K562 (cell line): ENCODE measurements at regions not wholly inside any gene's neighbourhood (a gene's known extent, or its start where the extent isn't known, plus 50 kb on each side); places are given as distances from the start of the nearest gene placed in this dataset.

ENCODE experiments used
- ATAC-seq: fragments of 200-7000 bp; cut with Tn5 transposase; 3 replicates; pipeline ENCODE4 v1.9.1; 2020; ENCODE audit warnings: moderate library complexity
- BruUV-seq: library from RNA; stranded (reverse); fragments of 400-500 nt; replicated peaks from 2 replicates; lab custom pipeline; 2021; lab: Mats Ljungman, UMichigan
- CTCF ChIA-PET: fragments of 300-600 bp; formaldehyde crosslinking; extraction: SDS; loops from one replicate; lab custom pipeline; 2021; ENCODE audit warnings: low intra/inter-chr PET ratio; lab: Yijun Ruan, JAX
- POLR2A ChIA-PET: fragments of 300-600, 350-650 bp; sonication (Branson Sonifier 250); formaldehyde crosslinking; extraction: SDS; loops from one replicate; lab custom pipeline; 2021; ENCODE audit warnings: antibody characterized with exemption, inconsistent platforms; lab: Yijun Ruan, JAX
- DNase-seq, 4 experiments: peaks; one replicate each; pipeline versions ENCODE4 v3.0.0 to v3.0.0-alpha.2; 2011 to 2018; ENCODE audit warnings: low spot score in 3 of 4, mixed read lengths in 3 of 4; ENCODE audit errors: extremely low read depth in 1 of 4
- FAIRE-seq: peaks from 2 replicates; lab custom pipeline; 2011; peaks lifted over from hg19 to GRCh38; lab: Jason Lieb, UNC
- H2AFZ ChIP-seq: 2 replicates; pipeline ENCODE4 v1.6.0; 2011; ENCODE audit warnings: low read depth, low read length, control low read depth, inconsistent platforms
- H3K27ac ChIP-seq: fragments of 200-600 bp; 3 replicates; pipeline ENCODE4 v1.8.0; 2011; ENCODE audit warnings: low read depth, mild to moderate bottlenecking, control low read depth, inconsistent platforms, low read length, moderate library complexity, mixed read lengths; ENCODE audit errors: extremely low read depth
- H3K27me3 ChIP-seq, 2 experiments: fragments of 300-600 bp in 1 of 2; 2 replicates in 1 of 2; 3 replicates in 1 of 2; pipeline versions ENCODE4 v1.6.0 to v1.8.0; 2011; ENCODE audit warnings: inconsistent platforms in 2 of 2, low read length in 2 of 2, mild to moderate bottlenecking in 1 of 2, mixed read lengths in 1 of 2, moderate library complexity in 1 of 2; ENCODE audit not compliant: control insufficient read depth in 2 of 2, insufficient read depth in 2 of 2
- H3K36me3 ChIP-seq: fragments of 300-600 bp; 3 replicates; pipeline ENCODE4 v1.8.0; 2011; ENCODE audit warnings: mild to moderate bottlenecking, low read length, inconsistent platforms; ENCODE audit not compliant: control insufficient read depth, insufficient read depth
- H3K4me1 ChIP-seq, 2 experiments: fragments of 200-600 bp in 1 of 2; replicated peaks in 1 of 2; 2 replicates in 1 of 2; 3 replicates in 1 of 2; pipeline versions ENCODE4 v1.5.1 to v1.8.0; 2011; ENCODE audit warnings: inconsistent platforms in 2 of 2, low read length in 2 of 2, mild to moderate bottlenecking in 1 of 2, mixed read lengths in 1 of 2, moderate library complexity in 1 of 2; ENCODE audit not compliant: control insufficient read depth in 2 of 2, insufficient read depth in 2 of 2
- H3K4me2 ChIP-seq: 2 replicates; pipeline ENCODE4 v1.6.1; 2011; ENCODE audit warnings: low read length, control low read depth, inconsistent platforms, mixed read lengths; ENCODE audit not compliant: insufficient read depth
- H3K4me3 ChIP-seq: fragments of 200-600 bp; sonication (generic), shearing (Covaris generic); 2 replicates; pipeline ENCODE4 v1.5.1; 2016; ENCODE audit warnings: control low read depth, inconsistent platforms
- H3K79me2 ChIP-seq: fragments of 200-600 bp; 3 replicates; pipeline ENCODE4 v1.8.0; 2011; ENCODE audit warnings: low read length, inconsistent platforms; ENCODE audit not compliant: control insufficient read depth, insufficient read depth
- H3K9ac ChIP-seq, 2 experiments: 2 replicates each; pipeline versions ENCODE4 v1.6.0 to v1.6.1; 2011; ENCODE audit warnings: low read depth in 2 of 2, low read length in 2 of 2, control low read depth in 1 of 2, inconsistent platforms in 1 of 2, mild to moderate bottlenecking in 1 of 2, mixed read lengths in 1 of 2; ENCODE audit not compliant: insufficient read depth in 1 of 2
- H3K9me1 ChIP-seq: one replicate; pipeline ENCODE4 v1.6.0; 2011; ENCODE audit warnings: inconsistent platforms, mild to moderate bottlenecking, low read length, moderate library complexity; ENCODE audit not compliant: control insufficient read depth, insufficient read depth
- H3K9me3 ChIP-seq: replicated peaks from 2 replicates; pipeline ENCODE4 v1.5.1; 2011; ENCODE audit warnings: low read depth, low read length, inconsistent platforms; ENCODE audit not compliant: control insufficient read depth, insufficient read depth
- H4K20me1 ChIP-seq: replicated peaks from 2 replicates; pipeline ENCODE4 v1.6.1; 2011; ENCODE audit warnings: low read length, inconsistent platforms, mixed read lengths; ENCODE audit not compliant: control insufficient read depth, insufficient read depth
- ARHGAP35 ChIP-seq: fragments of 450-650 bp; IDR thresholded peaks from 2 replicates; pipeline ENCODE4 v1.6.1; 2018; ENCODE audit not compliant: partially characterized antibody
- GMEB1 ChIP-seq: fragments of 250-450 bp; sonication (Bioruptor Pico); IDR thresholded peaks from 2 replicates; pipeline ENCODE4 v1.4.0; 2020; ENCODE audit warnings: mild to moderate bottlenecking
- HNRNPUL1 ChIP-seq: fragments of 200-400 bp; formaldehyde crosslinking; IDR thresholded peaks from 2 replicates; pipeline ENCODE4 v1.6.1; 2017; ENCODE audit warnings: low read length
- NCOA1 ChIP-seq: fragments of 450-650 bp; IDR thresholded peaks from 2 replicates; pipeline ENCODE4 v1.6.1; 2016; ENCODE audit warnings: low read depth
- WGBS: fragments of 100-300 bp; shearing (Covaris generic); methylation state at CpG from one replicate; pipeline ENCODE4 v1.1.6; 2016; ENCODE audit warnings: low coverage, mixed read lengths; ENCODE audit not compliant: insufficient coverage; ENCODE audit errors: missing lambda C conversion rate; 5-methylcytosine and 5-hydroxymethylcytosine counted together
- in situ Hi-C: fragments of 300-500 bp; cut with MboI; formaldehyde crosslinking; loops from 4 replicates; pipeline ENCODE4 v1.15.0; 2018; ENCODE audit warnings: inconsistent platforms, mixed read lengths
- intact Hi-C: fragments of 100-400 bp; cut with micrococcal nuclease; formaldehyde crosslinking; loops from 2 replicates; pipeline ENCODE4 v1.14.2; 2022
- TF ChIP-seq, protein P1 (sequence below): sonication (generic); formaldehyde crosslinking; IDR thresholded peaks from 2 replicates; pipeline ENCODE4 v1.8.1; 2023; ENCODE audit warnings: mild to moderate bottlenecking, missing genetic modification reagents

GRCh38 chr18:59767732-59768131, 70.5 kb upstream of the CCBE1 start:
- in situ Hi-C loops (no loop called here), intact Hi-C loops (no loop called here)
- no TSS peak for BruUV-seq
- H3K4me2 ChIP-seq: no peak overlapping the region
- no peaks in the 10 kb centered on the region for H3K79me2 ChIP-seq
- no peak for ATAC-seq
- no peaks in the 10 kb centered on the region for H3K9me1 ChIP-seq
- no peak overlapping the region for H3K27ac ChIP-seq
- no peak overlapping the region for H3K4me3 ChIP-seq
- no peaks in the 10 kb centered on the region for H3K9me3 ChIP-seq
- H3K27me3 ChIP-seq: no peaks in the 10 kb centered on the region
- H4K20me1 ChIP-seq: no peaks in the 10 kb centered on the region
- DNase-seq: no peak
- H3K36me3 ChIP-seq: no peaks in the 10 kb centered on the region
- TF ChIP-seq ARHGAP35 (no peak), GMEB1 (CRISPR knock-in tag) (no peak), HNRNPUL1 (no peak), NCOA1 (no peak)
- TF ChIP-seq, protein P1, sequence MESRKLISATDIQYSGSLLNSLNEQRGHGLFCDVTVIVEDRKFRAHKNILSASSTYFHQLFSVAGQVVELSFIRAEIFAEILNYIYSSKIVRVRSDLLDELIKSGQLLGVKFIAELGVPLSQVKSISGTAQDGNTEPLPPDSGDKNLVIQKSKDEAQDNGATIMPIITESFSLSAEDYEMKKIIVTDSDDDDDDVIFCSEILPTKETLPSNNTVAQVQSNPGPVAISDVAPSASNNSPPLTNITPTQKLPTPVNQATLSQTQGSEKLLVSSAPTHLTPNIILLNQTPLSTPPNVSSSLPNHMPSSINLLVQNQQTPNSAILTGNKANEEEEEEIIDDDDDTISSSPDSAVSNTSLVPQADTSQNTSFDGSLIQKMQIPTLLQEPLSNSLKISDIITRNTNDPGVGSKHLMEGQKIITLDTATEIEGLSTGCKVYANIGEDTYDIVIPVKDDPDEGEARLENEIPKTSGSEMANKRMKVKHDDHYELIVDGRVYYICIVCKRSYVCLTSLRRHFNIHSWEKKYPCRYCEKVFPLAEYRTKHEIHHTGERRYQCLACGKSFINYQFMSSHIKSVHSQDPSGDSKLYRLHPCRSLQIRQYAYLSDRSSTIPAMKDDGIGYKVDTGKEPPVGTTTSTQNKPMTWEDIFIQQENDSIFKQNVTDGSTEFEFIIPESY: no peak
- H2AFZ ChIP-seq: no peak overlapping the region
- no peaks in the 10 kb centered on the region for H3K4me1 ChIP-seq
- no peak for FAIRE-seq
- CTCF ChIA-PET: no interaction called here
- 0% methylated on average over 2 of the region's 2 CpGs for WGBS
- no peak overlapping the region for H3K9ac ChIP-seq
- POLR2A ChIA-PET: no interaction called here
